ENCODE measurements at regions not wholly inside any gene's neighbourhood (a gene's known extent, or its start where the extent isn't known, plus 50 kb on each side); places are given as distances from the start of the nearest gene placed in this dataset.

GRCh38 chr20:43292222-43292621, 102.5 kb upstream of the PTPRT start:
- Histone ChIP-seq H3F3A (ENCODE audit: insufficient read depth, low read length) (no peaks in the 10 kb centered on the region), H3K9me2 (ENCODE audit: low read depth, low read length) (no peaks in the 10 kb centered on the region), H3K4me3 (ENCODE audit: low read depth, low read length, poor library complexity, severe bottlenecking) (no peak overlapping the region), H3K27me3 (ENCODE audit: insufficient read depth, low read length) (no peaks in the 10 kb centered on the region), H4K20me1 (ENCODE audit: insufficient read depth, low read length) (no peaks in the 10 kb centered on the region), H3K4me2 (ENCODE audit: low read length) (no peak overlapping the region), H3K4me1 (ENCODE audit: insufficient read depth, low read length, severe bottlenecking) (no peaks in the 10 kb centered on the region), H2AFZ (ENCODE audit: low read length) (no peak overlapping the region), H3K36me3 (ENCODE audit: insufficient read depth, low read length) (no peaks in the 10 kb centered on the region), H3K9me3 (ENCODE audit: low read length) (no peaks in the 10 kb centered on the region), H3K9ac (ENCODE audit: low read length) (no peak overlapping the region), H3K27ac (ENCODE audit: low read depth, low read length, poor library complexity, severe bottlenecking) (no peak overlapping the region), H3K79me2 (ENCODE audit: insufficient read depth, low read length) (no peaks in the 10 kb centered on the region)
- TF ChIP-seq EZH2 (IDR thresholded peaks at IDR 0.05; ENCODE audit: borderline replicate concordance, low read length) = no peak
- TF ChIP-seq, protein P1, sequence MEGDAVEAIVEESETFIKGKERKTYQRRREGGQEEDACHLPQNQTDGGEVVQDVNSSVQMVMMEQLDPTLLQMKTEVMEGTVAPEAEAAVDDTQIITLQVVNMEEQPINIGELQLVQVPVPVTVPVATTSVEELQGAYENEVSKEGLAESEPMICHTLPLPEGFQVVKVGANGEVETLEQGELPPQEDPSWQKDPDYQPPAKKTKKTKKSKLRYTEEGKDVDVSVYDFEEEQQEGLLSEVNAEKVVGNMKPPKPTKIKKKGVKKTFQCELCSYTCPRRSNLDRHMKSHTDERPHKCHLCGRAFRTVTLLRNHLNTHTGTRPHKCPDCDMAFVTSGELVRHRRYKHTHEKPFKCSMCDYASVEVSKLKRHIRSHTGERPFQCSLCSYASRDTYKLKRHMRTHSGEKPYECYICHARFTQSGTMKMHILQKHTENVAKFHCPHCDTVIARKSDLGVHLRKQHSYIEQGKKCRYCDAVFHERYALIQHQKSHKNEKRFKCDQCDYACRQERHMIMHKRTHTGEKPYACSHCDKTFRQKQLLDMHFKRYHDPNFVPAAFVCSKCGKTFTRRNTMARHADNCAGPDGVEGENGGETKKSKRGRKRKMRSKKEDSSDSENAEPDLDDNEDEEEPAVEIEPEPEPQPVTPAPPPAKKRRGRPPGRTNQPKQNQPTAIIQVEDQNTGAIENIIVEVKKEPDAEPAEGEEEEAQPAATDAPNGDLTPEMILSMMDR (IDR thresholded peaks at IDR 0.05; ENCODE audit: low read length) = no peak

- Histone ChIP-seq H3K9me2 (ENCODE audit: low read depth, low read length) (no peaks in the 10 kb centered on the region), H3K36me3 (ENCODE audit: insufficient read depth, low read length) (no peaks in the 10 kb centered on the region), H3F3A (ENCODE audit: insufficient read depth, low read length) (no peaks in the 10 kb centered on the region), H3K4me1 (ENCODE audit: insufficient read depth, low read length, severe bottlenecking) (no peaks in the 10 kb centered on the region), H3K4me3 (ENCODE audit: low read depth, low read length, poor library complexity, severe bottlenecking) (no peak overlapping the region), H3K4me2 (ENCODE audit: low read length) (no peak overlapping the region), H3K27ac (ENCODE audit: low read depth, low read length, poor library complexity, severe bottlenecking) (no peak overlapping the region), H3K9ac (ENCODE audit: low read length) (no peak overlapping the region), H4K20me1 (ENCODE audit: insufficient read depth, low read length) (no peaks in the 10 kb centered on the region), H3K79me2 (ENCODE audit: insufficient read depth, low read length) (no peaks in the 10 kb centered on the region), H3K9me3 (ENCODE audit: low read length) (no peaks in the 10 kb centered on the region), H2AFZ (ENCODE audit: low read length) (no peak overlapping the region), H3K27me3 (ENCODE audit: insufficient read depth, low read length) (no peaks in the 10 kb centered on the region)
- TF ChIP-seq, protein P1 (IDR thresholded peaks at IDR 0.05; ENCODE audit: low read length) = no peak
- no peak for TF ChIP-seq EZH2 (IDR thresholded peaks at IDR 0.05; ENCODE audit: borderline replicate concordance, low read length)
These were observed 97.9 kb upstream of the PTPRT start for GRCh38 chr20:43287637-43288036.

GRCh38 chr20:43285170-43285569, 95.5 kb upstream of the PTPRT start:
- H3K9me2 ChIP-seq (ENCODE audit: low read depth, low read length) = no peaks in the 10 kb centered on the region
- H4K20me1 ChIP-seq (ENCODE audit: insufficient read depth, low read length) = no peaks in the 10 kb centered on the region
- no peak overlapping the region for H3K4me3 ChIP-seq (ENCODE audit: low read depth, low read length, poor library complexity, severe bottlenecking)
- H3K79me2 ChIP-seq (ENCODE audit: insufficient read depth, low read length) = no peaks in the 10 kb centered on the region
- H2AFZ ChIP-seq (ENCODE audit: low read length) = no peak overlapping the region
- no peak overlapping the region for H3K9ac ChIP-seq (ENCODE audit: low read length)
- no peaks in the 10 kb centered on the region for H3F3A ChIP-seq (ENCODE audit: insufficient read depth, low read length)
- no peak overlapping the region for H3K4me2 ChIP-seq (ENCODE audit: low read length)
- H3K9me3 ChIP-seq (ENCODE audit: low read length) = no peaks in the 10 kb centered on the region
- H3K27ac ChIP-seq (ENCODE audit: low read depth, low read length, poor library complexity, severe bottlenecking) = no peak overlapping the region
- H3K36me3 ChIP-seq (ENCODE audit: insufficient read depth, low read length) = no peaks in the 10 kb centered on the region
- no peak for TF ChIP-seq EZH2 (IDR thresholded peaks at IDR 0.05; ENCODE audit: borderline replicate concordance, low read length)
- TF ChIP-seq, protein P1 (IDR thresholded peaks at IDR 0.05; ENCODE audit: low read length) = no peak
- H3K27me3 ChIP-seq (ENCODE audit: insufficient read depth, low read length) = no peaks in the 10 kb centered on the region
- H3K4me1 ChIP-seq (ENCODE audit: insufficient read depth, low read length, severe bottlenecking) = no peaks in the 10 kb centered on the region

Measured in OCI-LY1 (cell line).